H1 (cell line): ENCODE measurements at regions not wholly inside any gene's neighbourhood (a gene's known extent, or its start where the extent isn't known, plus 50 kb on each side); places are given as distances from the start of the nearest gene placed in this dataset.
A peak's percentile ranks its signal among the peaks of the same experiment; 100 is the strongest.

Source experiments
- CTCF ChIA-PET: fragments of 300-600 bp; sonication (Branson Sonifier 250); formaldehyde crosslinking; loops from one replicate; lab custom pipeline; 2021; ENCODE audit not compliant: partially characterized antibody; lab: Charles Lee
- POLR2A ChIA-PET: fragments of 300-600 bp; sonication (Branson Sonifier 250); formaldehyde crosslinking; loops from one replicate; lab custom pipeline; 2021; ENCODE audit warnings: inconsistent platforms; ENCODE audit not compliant: partially characterized antibody; lab: Charles Lee
- DNase-seq, 2 experiments: peaks; one replicate each; pipeline versions ENCODE4 v3.0.0 to v3.0.0-alpha.2; 2010 to 2022; ENCODE audit warnings: low spot score in 2 of 2, low read depth in 1 of 2, mixed read lengths in 1 of 2
- FAIRE-seq: peaks from 2 replicates; lab custom pipeline; 2011; peaks lifted over from hg19 to GRCh38; lab: Jason Lieb, UNC
- H2AFZ ChIP-seq: 2 replicates; pipeline ENCODE4 v1.8.1; 2012; ENCODE audit warnings: low read length, inconsistent platforms
- H2AK5ac ChIP-seq: 2 replicates; pipeline ENCODE4 v1.6.1; 2013; ENCODE audit warnings: low read depth, low read length
- H2BK120ac ChIP-seq: replicated peaks from 2 replicates; pipeline ENCODE3; 2013; ENCODE audit warnings: low read depth, low read length, inconsistent platforms
- H2BK12ac ChIP-seq: 2 replicates; pipeline ENCODE4 v1.6.1; 2013; ENCODE audit warnings: low read depth, low read length
- H2BK15ac ChIP-seq: 2 replicates; pipeline ENCODE4 v1.6.1; 2013; ENCODE audit warnings: low read length
- H2BK20ac ChIP-seq: 2 replicates; pipeline ENCODE4 v1.6.1; 2013; ENCODE audit warnings: low read length
- H2BK5ac ChIP-seq: 2 replicates; pipeline ENCODE4 v1.6.1; 2013; ENCODE audit warnings: low read depth, low read length
- H3K14ac ChIP-seq: 2 replicates; pipeline ENCODE4 v1.6.1; 2013; ENCODE audit warnings: inconsistent platforms; ENCODE audit not compliant: insufficient read length
- H3K18ac ChIP-seq: 2 replicates; pipeline ENCODE4 v1.6.1; 2013; ENCODE audit warnings: low read length; ENCODE audit errors: extremely low read depth
- H3K23ac ChIP-seq: 2 replicates; pipeline ENCODE4 v1.6.1; 2013; ENCODE audit warnings: inconsistent platforms; ENCODE audit not compliant: insufficient read length
- H3K23me2 ChIP-seq: 2 replicates; pipeline ENCODE4 v1.6.1; 2013; ENCODE audit warnings: low read depth, low read length
- H3K27ac ChIP-seq: 2 replicates; pipeline ENCODE4 v1.6.1; 2011; ENCODE audit warnings: low read depth, low read length, inconsistent platforms
- H3K27me3 ChIP-seq, 4 experiments: replicated peaks in 1 of 4; 1 replicate in 1 of 4; 2 replicates in 3 of 4; pipeline versions ENCODE4 v1.6.1 to v1.8.1; 2011 to 2013; ENCODE audit warnings: low read length in 3 of 4, mild to moderate bottlenecking in 3 of 4, inconsistent platforms in 2 of 4, mixed read lengths in 2 of 4, moderate library complexity in 1 of 4; ENCODE audit not compliant: control insufficient read depth in 3 of 4, insufficient read depth in 3 of 4; ENCODE audit errors: extremely low read depth in 1 of 4
- H3K36me3 ChIP-seq, 4 experiments: 2 replicates each; pipeline versions ENCODE4 v1.6.1 to v1.8.1; 2011 to 2013; ENCODE audit warnings: mild to moderate bottlenecking in 4 of 4, low read length in 3 of 4, moderate library complexity in 2 of 4, control low read depth in 1 of 4, inconsistent platforms in 1 of 4; ENCODE audit not compliant: insufficient read depth in 4 of 4, control insufficient read depth in 2 of 4
- H3K4ac ChIP-seq: replicated peaks from 2 replicates; pipeline ENCODE3; 2013; ENCODE audit warnings: low read length, low read depth, mixed read lengths, inconsistent platforms; ENCODE audit not compliant: insufficient read length
- H3K4me1 ChIP-seq, 4 experiments: replicated peaks in 1 of 4; 1 replicate in 1 of 4; 2 replicates in 3 of 4; pipeline versions ENCODE4 v1.6.1 to v1.8.1; 2011 to 2013; ENCODE audit warnings: low read length in 3 of 4, inconsistent platforms in 2 of 4, mixed read lengths in 1 of 4; ENCODE audit not compliant: insufficient read depth in 4 of 4, control insufficient read depth in 3 of 4
- H3K4me2 ChIP-seq, 2 experiments: 2 replicates each; pipeline versions ENCODE4 v1.6.1 to v1.8.1; 2011 to 2013; ENCODE audit warnings: low read depth in 2 of 2, low read length in 2 of 2, control low read depth in 1 of 2, inconsistent platforms in 1 of 2, mild to moderate bottlenecking in 1 of 2; ENCODE audit not compliant: insufficient read depth in 1 of 2
- H3K4me3 ChIP-seq, 4 experiments: fragments of 200-600, 300-600 bp in 1 of 4; sonication (generic), shearing (Covaris generic), sonication (Bioruptor Twin) in 1 of 4; 2 replicates each; pipeline versions ENCODE4 v1.5.1 to v1.8.1; 2011 to 2016; ENCODE audit warnings: low read length in 4 of 4, low read depth in 3 of 4, control low read depth in 2 of 4, inconsistent platforms in 2 of 4, mild to moderate bottlenecking in 2 of 4, mixed read lengths in 1 of 4, moderate library complexity in 1 of 4; ENCODE audit not compliant: insufficient read depth in 2 of 4; ENCODE audit errors: extremely low read depth in 1 of 4
- H3K56ac ChIP-seq: replicated peaks from 2 replicates; pipeline ENCODE3; 2013; ENCODE audit warnings: low read depth, mild to moderate bottlenecking, mixed read lengths, low read length, inconsistent platforms; ENCODE audit not compliant: insufficient read length
- H3K79me1 ChIP-seq: 2 replicates; pipeline ENCODE4 v1.6.1; 2013; ENCODE audit warnings: low read depth, low read length, control low read depth
- H3K79me2 ChIP-seq, 2 experiments: 2 replicates each; pipeline versions ENCODE4 v1.6.1 to v1.8.1; 2012 to 2013; ENCODE audit warnings: low read length in 2 of 2, mild to moderate bottlenecking in 2 of 2, inconsistent platforms in 1 of 2; ENCODE audit not compliant: insufficient read depth in 2 of 2, control insufficient read depth in 1 of 2
- H3K9ac ChIP-seq, 4 experiments: replicated peaks in 1 of 4; 1 replicate in 1 of 4; 2 replicates in 3 of 4; pipeline versions ENCODE4 v1.6.1 to v1.8.1; 2011 to 2013; ENCODE audit warnings: low read depth in 3 of 4, low read length in 3 of 4, control low read depth in 2 of 4, mild to moderate bottlenecking in 2 of 4, moderate library complexity in 2 of 4, inconsistent platforms in 1 of 4; ENCODE audit errors: extremely low read depth in 1 of 4
- H3K9me3 ChIP-seq, 2 experiments: 2 replicates each; pipeline versions ENCODE4 v1.6.1 to v1.8.1; 2012 to 2013; ENCODE audit warnings: mild to moderate bottlenecking in 2 of 2, moderate library complexity in 2 of 2, control low read depth in 1 of 2, inconsistent platforms in 1 of 2, low read depth in 1 of 2, low read length in 1 of 2, mixed read lengths in 1 of 2; ENCODE audit not compliant: insufficient read depth in 2 of 2
- H4K20me1 ChIP-seq, 2 experiments: replicated peaks in 1 of 2; 2 replicates each; pipeline versions ENCODE3 to v1.8.1; 2011 to 2013; ENCODE audit warnings: inconsistent platforms in 2 of 2, low read length in 2 of 2, mild to moderate bottlenecking in 1 of 2; ENCODE audit not compliant: insufficient read depth in 2 of 2, control insufficient read depth in 1 of 2
- H4K5ac ChIP-seq: 2 replicates; pipeline ENCODE4 v1.6.1; 2013; ENCODE audit warnings: low read length, low read depth, mixed read lengths, inconsistent platforms; ENCODE audit not compliant: insufficient read length
- H4K8ac ChIP-seq: 2 replicates; pipeline ENCODE4 v1.8.0; 2013; ENCODE audit warnings: mild to moderate bottlenecking, moderate library complexity, low read length, inconsistent platforms; ENCODE audit not compliant: insufficient read depth; ENCODE audit errors: extremely low read depth
- H4K91ac ChIP-seq: replicated peaks from 2 replicates; pipeline ENCODE3; 2013; ENCODE audit warnings: low read length, mixed read lengths, inconsistent platforms; ENCODE audit not compliant: insufficient read length
- ASH2L ChIP-seq: fragments of 200-600, 300-600 bp; sonication (generic); IDR thresholded peaks from one replicate; pipeline ENCODE4 v1.7.1; 2017; ENCODE audit warnings: low read length
- ATF2 ChIP-seq: IDR thresholded peaks from 2 replicates; pipeline ENCODE4 v1.6.1; 2012; ENCODE audit warnings: low read length, inconsistent platforms
- CHD1 ChIP-seq: IDR thresholded peaks from 2 replicates; pipeline ENCODE4 v1.6.1; 2012; ENCODE audit warnings: low read depth, low read length, improper control_type of control experiment
- FOSL1 ChIP-seq: IDR thresholded peaks from 2 replicates; pipeline ENCODE4 v1.6.1; 2011; ENCODE audit warnings: mild to moderate bottlenecking, low read depth, low read length, moderate library complexity; ENCODE audit not compliant: insufficient read depth
- JUND ChIP-seq: IDR thresholded peaks from 2 replicates; pipeline ENCODE4 v1.6.1; 2011; ENCODE audit warnings: mild to moderate bottlenecking, improper control_type of control experiment, low read length
- SP1 ChIP-seq: IDR thresholded peaks from 2 replicates; pipeline ENCODE4 v1.6.1; 2011; ENCODE audit warnings: low read depth, low read length
- SP2 ChIP-seq: IDR thresholded peaks from 2 replicates; pipeline ENCODE4 v1.6.1; 2012; ENCODE audit warnings: mild to moderate bottlenecking, low read length, inconsistent platforms
- SUZ12 ChIP-seq: fragments of 200-600 bp; sonication (generic); IDR thresholded peaks from 2 replicates; pipeline ENCODE4 v1.6.1; 2012; ENCODE audit warnings: mild to moderate bottlenecking, inconsistent platforms, low read length, moderate library complexity, mixed read lengths
- TAF7 ChIP-seq: optimal IDR thresholded peaks from 2 replicates; pipeline ENCODE3; 2011; ENCODE audit warnings: low read depth, mild to moderate bottlenecking, inconsistent platforms, low read length, moderate library complexity, borderline replicate concordance
- TCF12 ChIP-seq: IDR thresholded peaks from 2 replicates; pipeline ENCODE4 v1.6.1; 2011; ENCODE audit warnings: low read depth, mild to moderate bottlenecking, low read length
- USF2 ChIP-seq: IDR thresholded peaks from 2 replicates; pipeline ENCODE4 v1.6.1; 2011; ENCODE audit warnings: low read length, improper control_type of control experiment
- WGBS, 2 experiments: shearing (Covaris generic) in 1 of 2; methylation state at CpG; one replicate each; pipeline versions ENCODE4 v1.1.6 to v1.1.7; 2013 to 2015; ENCODE audit warnings: low lambda C conversion rate in 2 of 2, mixed read lengths in 2 of 2, inconsistent platforms in 1 of 2, low coverage in 1 of 2, missing lambda C conversion rate in 1 of 2; ENCODE audit not compliant: insufficient replicate concordance in 2 of 2, insufficient coverage in 1 of 2, insufficient read length in 1 of 2; ENCODE audit errors: extremely low coverage in 1 of 2, missing lambda C conversion rate in 1 of 2; 5-methylcytosine and 5-hydroxymethylcytosine counted together

- 79% methylated on average over 10 of the region's 12 CpGs; no CpG with 5 or more reads in 1 of the 2 experiments for whole genome bisulfite sequencing, 2 experiments
- no peaks in the 10 kb centered on the region for H3K79me1 ChIP-seq
- H3K36me3 ChIP-seq: no peaks in the 10 kb centered on the region
- peaks cover 5% of the 10 kb centered on the region; the same call in 1 of the 2 replicates for H3K23me2 ChIP-seq
- H4K20me1 ChIP-seq: no peaks in the 10 kb centered on the region
- H2AFZ ChIP-seq: no peak overlapping the region
- H3K4me3 ChIP-seq: no peak overlapping the region
- no peak for FAIRE-seq
- H2BK15ac ChIP-seq: peak overlapping the region; percentile 94
- H3K27me3 ChIP-seq: no peaks in the 10 kb centered on the region; a peak in 1 of 7 replicates
- H2BK20ac ChIP-seq: peak overlapping the region; percentile 52; the same call in 1 of the 2 replicates
- ChIA-PET CTCF (no interaction called here), POLR2A (interaction anchor here (1.0 to 1.1 kb wide), 2 partner anchors 16 to 47 kb away, joined by 3 to 4 read pairs; no protein-coding TSS in a partner anchor)
- H4K91ac ChIP-seq: peak overlapping the region; percentile 77
- H2AK5ac ChIP-seq: no peak overlapping the region
- no peaks in the 10 kb centered on the region for H3K9me3 ChIP-seq
- H3K79me2 ChIP-seq: no peaks in the 10 kb centered on the region
- peak overlapping the region in 1 of 4 experiments; percentile 45; a peak in 2 of 7 replicates for H3K9ac ChIP-seq
- H3K14ac ChIP-seq: no peak overlapping the region
- H3K56ac ChIP-seq: no peak overlapping the region
- H2BK5ac ChIP-seq: peak overlapping the region; percentile 90
- H4K5ac ChIP-seq: peak overlapping the region; percentile 30
- peaks cover 9 to 25% (median 16%) of the 10 kb centered on the region in 4 experiments for H3K4me1 ChIP-seq
- no peak overlapping the region for H4K8ac ChIP-seq
- H3K4me2 ChIP-seq: peak overlapping the region in 1 of 2 experiments; percentile 31; a peak in 1 of 4 replicates
- peak overlapping the region; percentile 96 for H2BK12ac ChIP-seq
- H3K4ac ChIP-seq: peak overlapping the region; percentile 58
- H2BK120ac ChIP-seq: no peak overlapping the region
- DNase-seq: no peak
- no peak overlapping the region for H3K23ac ChIP-seq
- peak overlapping the region; percentile 78 for H3K18ac ChIP-seq
- peak overlapping the region; percentile 46; the same call in 1 of the 2 replicates for H3K27ac ChIP-seq
- TF ChIP-seq CHD1 (no peak), ATF2 (no peak), ASH2L (no peak), USF2 (no peak), SP1 (no peak), FOSL1 (no peak), TCF12 (no peak), SP2 (no peak), SUZ12 (no peak), TAF7 (no peak), JUND (no peak)
Measured at GRCh38 chr3:127042634-127043033, 59.7 kb downstream of the PLXNA1 start.
